Left lung (tissue), 4 donors: ENCODE measurements at regions not wholly inside any gene's neighbourhood (a gene's known extent, or its start where the extent isn't known, plus 50 kb on each side); places are given as distances from the start of the nearest gene placed in this dataset.
"Not testable (repeated sequence)": the region's sequence is repeated elsewhere in the genome, so short reads cannot be mapped to it uniquely, and the experiment has no call there.

ENCODE experiments used
- ATAC-seq: fragments of 200-7000 bp; cut with Tn5 transposase; one replicate; pipeline ENCODE4 v1.9.1; 2020; ENCODE audit warnings: moderate library complexity
- DNase-seq, 4 donors: peaks; one replicate each; pipeline ENCODE4 v3.0.0-alpha.2; 2013 to 2020
- H3K27ac ChIP-seq, 2 donors: fragments of 200-600 bp; sonication (generic) in 1 of 2; one replicate each; pipeline versions ENCODE4 v1.5.0 to v1.8.0; 2020 to 2021
- H3K27me3 ChIP-seq, 2 donors: fragments of 200-600 bp; sonication (generic) in 1 of 2; one replicate each; pipeline versions ENCODE4 v1.5.0 to v1.8.0; 2020 to 2021
- H3K36me3 ChIP-seq, 2 donors: fragments of 200-600 bp; sonication (generic) in 1 of 2; one replicate each; pipeline versions ENCODE4 v1.5.0 to v1.8.0; 2020 to 2021
- H3K4me1 ChIP-seq, 2 donors: fragments of 200-600 bp; one replicate each; pipeline ENCODE4 v1.8.0; 2021
- H3K4me3 ChIP-seq, 2 donors: fragments of 200-600 bp; sonication (generic) in 1 of 2; one replicate each; pipeline versions ENCODE4 v1.5.0 to v1.8.0; 2020 to 2021; ENCODE audit warnings: mild to moderate bottlenecking in 1 of 2
- H3K9me3 ChIP-seq, 2 donors: fragments of 200-600 bp; sonication (generic) in 1 of 2; one replicate each; pipeline versions ENCODE4 v1.5.0 to v1.8.0; 2020 to 2021
- CTCF ChIP-seq, 2 donors: fragments of 200-600 bp; sonication (generic) in 1 of 2; IDR thresholded peaks; one replicate each; pipeline versions ENCODE4 v1.5.0 to v1.8.0; 2021; ENCODE audit warnings: antibody characterized with exemption in 2 of 2
- intact Hi-C, 2 donors: fragments of 100-400 bp; cut with DNase I; formaldehyde crosslinking; loops; one replicate each; pipeline versions ENCODE4 v1.11.2 to v1.14.2; 2022
- donor health status: DM: no; HTN: yes; CAD: no.
- donor health status: DM: no; HTN: no; CAD: no.

DNA sequence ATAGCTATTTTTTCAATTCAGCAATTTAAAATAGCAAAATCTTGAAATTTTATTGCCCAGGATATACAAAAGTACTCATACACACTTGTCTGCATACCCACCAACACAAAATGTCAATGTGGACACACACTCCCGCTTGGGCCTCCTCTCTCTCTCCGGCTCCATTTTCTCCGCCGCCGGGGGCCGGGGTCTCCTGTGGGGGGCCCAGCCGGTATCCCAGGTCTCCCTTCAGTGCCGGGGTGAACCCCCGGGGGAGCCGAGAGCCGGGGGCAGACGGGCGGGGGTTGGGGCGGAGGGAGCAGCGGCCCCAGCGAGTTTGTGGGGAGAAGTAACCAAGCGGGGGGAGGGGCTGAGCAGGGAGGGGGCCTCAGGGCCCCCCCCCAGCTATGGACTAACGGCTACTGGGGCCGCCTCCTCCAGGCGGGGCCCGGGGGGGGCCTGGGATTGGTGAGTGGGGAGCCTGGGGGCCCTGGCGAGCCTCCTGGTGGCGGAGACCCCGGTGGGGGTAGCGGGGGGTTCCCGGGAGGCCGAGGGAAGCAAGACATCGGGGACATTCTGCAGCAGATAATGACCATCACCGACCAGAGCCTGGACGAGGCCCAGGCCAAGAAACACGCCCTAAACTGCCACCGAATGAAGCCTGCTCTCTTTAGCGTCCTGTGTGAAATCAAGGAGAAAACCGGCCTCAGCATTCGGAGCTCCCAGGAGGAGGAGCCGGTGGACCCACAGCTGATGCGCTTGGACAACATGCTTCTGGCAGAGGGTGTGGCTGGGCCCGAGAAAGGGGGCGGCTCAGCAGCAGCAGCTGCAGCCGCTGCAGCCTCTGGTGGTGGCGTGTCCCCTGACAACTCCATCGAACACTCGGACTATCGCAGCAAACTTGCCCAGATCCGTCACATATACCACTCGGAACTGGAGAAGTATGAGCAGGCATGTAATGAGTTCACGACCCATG, 56.6 kb downstream of the CHST2 start:
- H3K27ac ChIP-seq, intact Hi-C loops, H3K36me3 ChIP-seq, H3K4me3 ChIP-seq, H3K4me1 ChIP-seq, H3K9me3 ChIP-seq, H3K27me3 ChIP-seq: not testable (repeated sequence)
- ATAC-seq: peak; percentile 19
- peak in 1 of 4 donors; percentile 65 for DNase-seq

DNA sequence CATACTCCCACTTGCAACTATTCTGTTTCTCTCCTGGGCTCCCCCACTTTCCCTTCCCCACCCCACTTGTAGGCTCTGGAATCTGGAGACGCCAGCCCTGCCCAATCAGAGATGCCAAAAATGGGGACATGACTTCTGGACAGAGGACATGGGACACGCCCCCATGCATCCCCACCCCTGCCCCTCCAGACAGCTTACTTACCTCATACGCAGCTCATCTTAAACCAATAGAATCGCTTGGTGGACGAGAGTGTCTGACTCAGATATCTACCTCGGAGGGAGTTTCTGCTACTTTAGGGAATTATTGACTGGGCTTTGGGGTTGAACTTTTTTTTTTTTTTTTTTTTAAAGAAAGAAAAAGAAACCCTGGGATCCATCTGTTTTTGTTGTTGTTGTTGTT, 58.4 kb downstream of the CHST2 start:
- intact Hi-C loops, H3K27me3 ChIP-seq, H3K4me1 ChIP-seq, DNase-seq, H3K36me3 ChIP-seq, H3K27ac ChIP-seq, H3K4me3 ChIP-seq: not testable (repeated sequence)
- peaks cover 0 to 11% of the 10 kb centered on the region in 2 donors for H3K9me3 ChIP-seq
- peak; percentile 26 for ATAC-seq

DNA sequence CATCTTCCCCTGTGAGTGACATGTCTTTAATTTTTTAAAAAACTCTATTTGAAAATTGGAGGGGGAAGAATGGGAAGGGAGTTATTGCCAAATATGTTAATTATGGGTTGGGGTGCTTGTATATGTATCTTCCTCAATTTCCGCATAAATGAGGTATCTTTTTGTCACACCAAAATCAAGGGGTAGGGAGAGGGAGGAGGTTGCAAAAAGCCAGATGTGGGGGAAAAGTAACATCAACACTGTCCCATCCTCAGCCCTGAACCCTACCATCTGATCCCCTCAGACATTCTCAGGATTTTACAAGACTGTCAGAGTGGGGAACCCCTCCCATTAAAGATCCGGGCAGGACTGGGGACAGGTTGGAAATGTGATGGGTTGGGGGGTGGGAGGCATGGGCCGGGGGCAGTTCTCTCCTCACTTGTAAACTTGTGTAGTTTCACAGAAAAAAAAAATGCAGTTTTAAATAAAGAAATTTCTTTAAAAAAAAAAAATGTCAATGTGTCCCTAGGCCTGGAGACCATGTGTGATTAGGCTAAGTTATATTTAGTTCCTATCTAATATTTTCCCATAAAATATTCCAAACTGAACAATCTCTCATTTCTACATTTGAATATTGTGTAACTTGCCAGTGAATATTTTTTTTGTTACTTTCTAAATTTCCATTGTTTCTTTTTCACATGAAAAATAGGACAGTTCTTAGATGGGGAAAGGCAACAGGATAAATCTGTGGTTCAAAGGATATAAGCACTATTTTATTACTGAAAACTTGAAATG, 59.4 kb downstream of the CHST2 start:
- ATAC-seq, intact Hi-C loops, H3K27ac ChIP-seq, H3K9me3 ChIP-seq, H3K4me3 ChIP-seq, H3K4me1 ChIP-seq, H3K36me3 ChIP-seq, DNase-seq, H3K27me3 ChIP-seq: not testable (repeated sequence)

DNA sequence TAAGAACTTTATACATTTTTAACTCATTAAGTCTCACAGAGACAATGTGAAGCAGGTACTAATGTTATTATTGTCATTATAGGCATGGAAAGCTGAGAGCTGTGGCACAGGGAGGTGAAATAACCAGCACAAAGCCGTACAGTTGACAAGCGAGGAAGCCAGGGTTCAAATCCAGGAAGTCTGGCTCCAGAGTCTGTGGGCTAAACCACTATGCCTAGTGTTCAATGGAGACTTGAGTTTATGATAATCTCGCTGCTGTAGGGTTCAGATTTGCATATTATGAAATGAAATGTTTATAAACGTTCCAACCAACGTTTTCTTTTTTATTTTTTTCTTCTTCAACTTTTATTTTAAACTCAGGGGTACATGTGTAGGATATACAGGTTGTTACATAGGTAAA, 60.0 kb downstream of the CHST2 start:
- intact Hi-C loops: no loop called here
- no peak for TF ChIP-seq CTCF (IDR thresholded peaks at IDR 0.05)
- ATAC-seq: no peak

DNA sequence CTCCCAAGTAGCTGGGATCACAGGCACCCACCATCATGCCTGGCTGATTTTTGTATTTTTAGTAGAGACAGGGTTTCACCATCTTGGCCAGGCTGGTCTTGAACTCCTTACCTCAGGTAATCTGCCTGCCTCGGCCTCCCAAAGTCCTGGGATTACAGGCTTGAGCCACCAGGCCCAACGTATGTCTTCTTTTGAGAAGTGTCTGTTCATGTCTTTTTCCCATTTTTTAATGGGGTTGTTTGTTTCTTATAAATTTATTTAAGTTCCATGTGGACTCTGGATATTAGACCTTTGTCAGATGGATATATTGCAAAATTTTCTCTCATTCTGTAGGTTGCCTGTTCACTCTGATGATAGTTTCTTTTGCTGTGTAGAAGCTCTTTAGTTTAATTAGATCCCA, 61.3 kb downstream of the CHST2 start:
- H3K4me3 ChIP-seq, ATAC-seq, DNase-seq, intact Hi-C loops, H3K27me3 ChIP-seq, H3K27ac ChIP-seq, H3K9me3 ChIP-seq, H3K36me3 ChIP-seq, H3K4me1 ChIP-seq: not testable (repeated sequence)

More for the DNA sequence above, 60.0 kb downstream of the CHST2 start:
- H3K4me1 ChIP-seq: no peaks in the 10 kb centered on the region
- DNase-seq: no peak
- no peaks in the 10 kb centered on the region for H3K36me3 ChIP-seq
- H3K9me3 ChIP-seq: peaks cover 0 to 6% of the 10 kb centered on the region in 2 donors
- no peak overlapping the region for H3K4me3 ChIP-seq
- no peak overlapping the region for H3K27ac ChIP-seq
- no peaks in the 10 kb centered on the region for H3K27me3 ChIP-seq

DNA sequence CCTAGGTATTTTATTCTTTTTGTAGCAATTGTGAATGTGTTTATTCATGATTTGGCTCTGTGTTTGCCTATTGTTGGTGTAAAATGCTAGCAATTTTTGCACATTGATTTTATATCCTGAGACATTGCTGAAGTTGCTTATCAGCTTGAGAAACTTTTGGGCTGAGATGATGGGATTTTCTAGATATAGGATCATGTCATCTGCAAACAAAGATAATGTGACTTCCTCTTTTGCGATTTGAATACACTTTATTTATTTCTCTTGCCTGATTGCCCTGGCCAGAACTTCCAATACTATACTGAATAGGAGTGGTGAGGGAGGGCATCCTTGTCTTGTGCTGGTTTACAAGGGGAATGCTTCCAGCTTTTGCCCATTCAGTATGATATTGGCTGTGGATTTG, 62.4 kb downstream of the CHST2 start:
- H3K27me3 ChIP-seq, H3K4me1 ChIP-seq, DNase-seq, H3K27ac ChIP-seq, ATAC-seq, H3K4me3 ChIP-seq, H3K9me3 ChIP-seq, H3K36me3 ChIP-seq, intact Hi-C loops: not testable (repeated sequence)

DNA sequence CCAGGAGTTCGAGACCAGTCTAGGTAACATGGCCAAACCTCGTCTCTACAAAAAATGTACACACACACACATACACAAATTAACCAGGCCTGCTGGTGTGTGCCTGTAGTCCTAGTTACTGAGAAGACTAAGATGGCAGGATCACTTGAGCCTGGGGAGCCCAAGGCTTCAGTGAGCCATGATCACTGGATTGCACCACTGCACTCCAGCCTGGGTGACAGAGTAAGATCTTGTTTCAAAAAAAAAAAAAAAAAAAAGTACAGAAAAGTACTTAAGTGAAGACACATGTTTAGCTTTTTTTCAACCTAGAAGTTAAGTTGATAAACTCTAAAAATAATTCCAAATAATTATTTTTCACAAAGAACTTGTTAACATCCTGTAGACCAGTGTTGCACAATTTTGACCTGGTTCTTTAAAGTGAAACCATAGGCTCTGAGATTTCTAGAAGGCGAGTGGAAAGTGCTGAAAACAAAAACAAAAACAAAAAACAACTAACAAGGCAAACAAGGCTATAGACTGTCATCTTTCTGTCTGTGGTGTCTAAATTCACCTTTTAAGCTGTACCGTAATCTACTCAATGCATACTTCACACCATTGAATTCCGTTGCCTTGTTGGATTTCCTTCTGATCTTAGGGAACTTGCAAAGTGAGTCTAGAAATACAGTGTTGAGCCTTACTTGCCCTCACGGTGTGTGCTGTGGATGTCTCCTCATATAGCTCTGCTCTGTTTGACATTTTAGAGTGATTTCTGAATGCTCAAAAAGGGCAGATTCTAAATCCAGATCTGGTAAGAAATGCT, 63.5 kb downstream of the CHST2 start:
- H3K4me3 ChIP-seq: no peak overlapping the region
- H3K27ac ChIP-seq: no peak overlapping the region
- H3K9me3 ChIP-seq: peaks cover 0 to 6% of the 10 kb centered on the region in 2 donors
- no peak for ATAC-seq
- no peaks in the 10 kb centered on the region for H3K27me3 ChIP-seq
- H3K36me3 ChIP-seq: no peaks in the 10 kb centered on the region
- H3K4me1 ChIP-seq: no peaks in the 10 kb centered on the region
- intact Hi-C loops: no loop called here
- no peak for DNase-seq
- no peak for TF ChIP-seq CTCF (IDR thresholded peaks at IDR 0.05)
